ENCODE measurements at regions not wholly inside any gene's neighbourhood (a gene's known extent, or its start where the extent isn't known, plus 50 kb on each side); places are given as distances from the start of the nearest gene placed in this dataset.

DNA sequence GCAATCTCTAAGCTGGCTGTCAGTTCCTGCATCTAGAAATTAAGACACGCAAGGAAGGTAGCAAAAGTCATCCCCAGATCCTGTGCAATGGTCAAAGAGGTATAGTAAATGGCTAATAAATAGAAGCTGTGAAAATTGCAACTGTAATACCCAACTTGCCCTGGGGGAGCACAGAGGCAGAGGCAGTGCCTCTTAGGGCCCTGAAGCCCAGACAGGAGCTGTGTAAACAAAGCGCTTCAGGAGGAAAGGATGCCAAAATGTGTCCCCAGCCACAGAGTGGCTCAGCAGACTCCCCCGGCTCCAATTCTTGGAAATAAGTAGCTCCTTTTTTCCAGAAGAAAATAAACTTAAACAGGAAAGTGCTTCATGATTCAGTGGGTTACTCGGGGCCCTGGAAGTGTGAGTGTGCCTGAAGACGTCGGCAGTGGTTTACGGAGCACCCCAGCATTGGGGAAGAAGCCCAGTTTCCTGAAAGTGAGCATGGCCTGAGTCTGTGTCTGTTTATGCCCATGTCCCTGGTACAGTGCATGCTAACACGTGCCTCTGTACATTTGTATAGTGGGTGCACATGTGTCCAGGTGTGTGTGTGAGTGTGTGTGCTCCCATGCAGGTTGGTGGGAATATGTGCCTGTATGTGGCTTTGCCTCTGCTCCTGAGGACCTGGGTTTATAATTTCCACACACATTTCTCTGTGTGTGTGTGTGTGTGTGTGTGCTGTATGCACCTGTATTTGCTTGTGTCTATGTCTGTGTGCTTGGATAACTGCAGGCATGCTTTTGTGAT lies 246.7 kb downstream of the MAFB start:
- peak; percentile 50 for TF ChIP-seq CTCF (IDR thresholded peaks at IDR 0.05; ENCODE audit: unreplicated experiment)
- Mint-ChIP-seq H3K36me3 (ENCODE audit: insufficient read depth) (no peaks in the 10 kb centered on the region), H3K27me3 (peaks cover 12% of the 10 kb centered on the region), H3K4me1 (ENCODE audit: low read depth) (no peaks in the 10 kb centered on the region), H3K9me3 (ENCODE audit: low read depth) (no peaks in the 10 kb centered on the region), H3K27ac (no peak overlapping the region), H3K4me3 (ENCODE audit: low read depth) (no peak overlapping the region)
- DNase-seq (ENCODE audit: low spot score, unreplicated experiment), result no peak

DNA sequence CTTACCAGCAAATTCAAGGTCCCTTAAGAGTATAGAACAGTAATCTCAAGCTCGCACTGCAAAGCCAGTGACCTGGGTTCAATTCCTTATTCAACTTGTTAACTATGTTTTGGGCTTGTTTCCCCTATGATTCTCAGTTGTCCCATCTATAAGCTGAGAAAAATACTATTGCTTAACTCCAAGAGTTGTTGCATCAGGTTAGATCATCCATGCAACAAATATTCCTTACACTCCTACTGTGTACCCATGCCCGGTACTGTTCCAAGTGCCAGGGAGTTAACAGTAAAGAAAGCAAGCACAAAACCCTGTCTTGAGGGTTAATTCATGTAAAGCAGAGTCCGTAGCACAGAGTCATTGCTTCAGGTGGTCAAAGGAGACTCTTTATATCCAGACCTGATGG lies 247.3 kb downstream of the MAFB start:
- DNase-seq (ENCODE audit: low spot score, unreplicated experiment), result no peak
- no peak overlapping the region for H3K4me3 Mint-ChIP-seq (ENCODE audit: low read depth)
- no peaks in the 10 kb centered on the region for H3K36me3 Mint-ChIP-seq (ENCODE audit: insufficient read depth)
- no peaks in the 10 kb centered on the region for H3K4me1 Mint-ChIP-seq (ENCODE audit: low read depth)
- peaks cover 12% of the 10 kb centered on the region for H3K27me3 Mint-ChIP-seq
- no peaks in the 10 kb centered on the region for H3K9me3 Mint-ChIP-seq (ENCODE audit: low read depth)
- no peak overlapping the region for H3K27ac Mint-ChIP-seq
- TF ChIP-seq CTCF (IDR thresholded peaks at IDR 0.05; ENCODE audit: unreplicated experiment), result no peak

DNA sequence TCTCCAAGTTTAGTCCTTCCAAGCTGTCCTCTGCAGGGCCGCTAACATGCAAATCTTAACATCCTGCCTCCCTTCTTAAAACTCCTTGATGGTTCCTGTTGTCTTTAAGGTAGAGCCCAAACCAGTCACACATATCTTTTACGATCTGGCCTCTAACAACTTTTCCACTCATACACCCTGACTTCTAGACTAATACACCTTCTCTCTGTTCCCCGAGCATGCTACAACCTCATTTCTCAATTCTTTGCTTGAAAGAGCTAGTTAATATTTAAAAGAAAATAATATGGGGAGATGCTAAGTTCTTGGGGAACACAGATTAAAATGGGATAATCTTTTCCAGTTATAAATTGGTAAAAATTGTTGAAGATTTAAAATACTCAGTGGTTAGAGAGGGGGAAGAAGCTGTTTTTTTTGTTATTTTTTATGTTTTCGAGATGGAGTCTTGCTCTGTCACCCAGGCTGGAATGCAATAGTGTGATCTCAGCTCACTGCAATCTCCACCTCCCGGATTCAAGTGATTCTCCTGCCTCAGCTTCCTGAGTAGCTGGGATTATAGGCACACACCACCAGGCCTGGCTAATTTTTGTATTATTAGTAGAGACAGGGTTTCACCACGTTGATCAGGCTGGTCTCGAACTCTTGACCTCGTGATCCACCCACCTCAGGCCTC lies 250.7 kb downstream of the MAFB start:
- no peak overlapping the region for H3K27ac Mint-ChIP-seq
- H3K27me3 Mint-ChIP-seq, result peaks cover 10% of the 10 kb centered on the region
- no peak for DNase-seq (ENCODE audit: low spot score, unreplicated experiment)
- TF ChIP-seq CTCF (IDR thresholded peaks at IDR 0.05; ENCODE audit: unreplicated experiment), result no peak
- H3K4me1 Mint-ChIP-seq (ENCODE audit: low read depth), result no peaks in the 10 kb centered on the region
- H3K4me3 Mint-ChIP-seq (ENCODE audit: low read depth), result no peak overlapping the region
- no peaks in the 10 kb centered on the region for H3K36me3 Mint-ChIP-seq (ENCODE audit: insufficient read depth)
- H3K9me3 Mint-ChIP-seq (ENCODE audit: low read depth), result no peaks in the 10 kb centered on the region

GRCh38 chr20:40436011-40436410 lies 253.0 kb downstream of the MAFB start:
- H3K9me3 Mint-ChIP-seq (ENCODE audit: low read depth), result no peaks in the 10 kb centered on the region
- no peak for TF ChIP-seq CTCF (IDR thresholded peaks at IDR 0.05; ENCODE audit: unreplicated experiment)
- H3K36me3 Mint-ChIP-seq (ENCODE audit: insufficient read depth), result no peaks in the 10 kb centered on the region
- no peak overlapping the region for H3K27ac Mint-ChIP-seq
- H3K4me3 Mint-ChIP-seq (ENCODE audit: low read depth), result no peak overlapping the region
- peaks cover 6% of the 10 kb centered on the region for H3K27me3 Mint-ChIP-seq
- no peaks in the 10 kb centered on the region for H3K4me1 Mint-ChIP-seq (ENCODE audit: low read depth)
- DNase-seq (ENCODE audit: low spot score, unreplicated experiment), result no peak

DNA sequence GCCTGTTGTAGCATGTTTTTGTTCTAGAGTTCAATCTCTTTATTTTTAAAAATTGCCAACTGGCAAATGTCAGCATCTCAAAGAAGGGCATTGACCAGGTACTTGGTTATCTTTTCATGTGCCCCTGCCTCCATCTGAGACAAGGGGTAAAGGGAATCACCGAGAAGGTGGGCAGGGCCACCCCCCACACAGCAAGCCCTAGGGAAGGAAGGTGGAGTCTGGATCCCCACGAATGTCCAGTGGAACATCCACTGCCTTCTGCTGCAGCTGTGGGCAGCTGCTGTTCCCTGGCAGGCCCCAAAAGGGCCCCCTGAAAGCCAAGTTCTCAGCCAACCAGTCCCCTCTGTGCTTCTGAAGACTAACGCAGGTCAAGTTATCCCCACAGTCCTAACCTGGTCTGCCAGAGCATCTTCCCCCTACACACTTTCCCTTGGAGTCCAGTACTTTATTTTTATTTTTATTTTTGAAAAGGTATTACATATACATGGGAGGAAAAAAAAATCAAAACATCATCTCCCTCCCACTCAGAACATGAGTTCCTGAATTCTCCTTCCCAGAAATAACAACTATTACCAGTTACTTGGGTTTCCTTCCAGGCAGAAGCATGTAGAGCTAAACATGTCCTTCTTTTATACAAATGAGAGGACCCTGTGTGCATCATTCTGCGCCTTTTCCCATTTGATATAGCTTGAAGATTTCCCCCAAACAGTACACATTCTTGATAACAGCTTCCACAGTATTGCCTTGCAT lies 253.7 kb downstream of the MAFB start:
- no peak for TF ChIP-seq CTCF (IDR thresholded peaks at IDR 0.05; ENCODE audit: unreplicated experiment)
- Mint-ChIP-seq H3K4me1 (ENCODE audit: low read depth) (no peaks in the 10 kb centered on the region), H3K27me3 (peaks cover 9% of the 10 kb centered on the region), H3K36me3 (ENCODE audit: insufficient read depth) (no peaks in the 10 kb centered on the region), H3K27ac (no peak overlapping the region), H3K4me3 (ENCODE audit: low read depth) (no peak overlapping the region), H3K9me3 (ENCODE audit: low read depth) (no peaks in the 10 kb centered on the region)
- no peak for DNase-seq (ENCODE audit: low spot score, unreplicated experiment)

All from progenitor cell of endocrine pancreas (in vitro differentiated cells).